Caco-2 (cell line): ENCODE measurements at regions not wholly inside any gene's neighbourhood (a gene's known extent, or its start where the extent isn't known, plus 50 kb on each side); places are given as distances from the start of the nearest gene placed in this dataset.

ENCODE experiments used
- BruUV-seq: library from RNA; stranded (reverse); fragments of 400-500 nt; replicated peaks from 2 replicates; lab custom pipeline; 2021; lab: Mats Ljungman, UMichigan
- CTCF ChIA-PET: fragments of 300-600 bp; sonication (Branson Sonifier 250); formaldehyde crosslinking; loops from one replicate; lab custom pipeline; 2022; ENCODE audit warnings: antibody characterized with exemption; lab: Charles Lee
- POLR2A ChIA-PET: fragments of 300-600 bp; sonication (Branson Sonifier 250); formaldehyde crosslinking; loops from one replicate; lab custom pipeline; 2022; ENCODE audit warnings: antibody characterized with exemption; lab: Charles Lee
- DNase-seq, 2 experiments: peaks; one replicate each; pipeline versions ENCODE4 v3.0.0 to v3.0.0-alpha.2; 2020 to 2022
- H3K27me3 ChIP-seq: replicated peaks from 2 replicates; pipeline ENCODE4 v1.6.0; 2011; ENCODE audit warnings: low read length; ENCODE audit not compliant: control insufficient read depth, insufficient read depth
- H3K36me3 ChIP-seq: 2 replicates; pipeline ENCODE4 v1.5.1; 2011; ENCODE audit warnings: low read length; ENCODE audit not compliant: control insufficient read depth, insufficient read depth
- H3K4me1 ChIP-seq: fragments of 250-450 bp; sonication (Bioruptor Pico); 2 replicates; pipeline ENCODE4 v1.5.1; 2020; ENCODE audit warnings: mild to moderate bottlenecking
- H3K4me3 ChIP-seq: 2 replicates; pipeline ENCODE4 v1.5.1; 2011; ENCODE audit warnings: low read depth, mild to moderate bottlenecking, control low read depth, low read length
- H3K9me3 ChIP-seq: fragments of 250-450 bp; sonication (Bioruptor Pico); 2 replicates; pipeline ENCODE4 v1.5.1; 2020; ENCODE audit warnings: mild to moderate bottlenecking, moderate library complexity
- H3K27ac Mint-ChIP-seq: one replicate; pipeline ENCODE4 v1.8.0; 2022; ENCODE audit warnings: mixed read lengths; ENCODE audit not compliant: unreplicated experiment
- H3K27me3 Mint-ChIP-seq: one replicate; pipeline ENCODE4 v1.8.0; 2022; ENCODE audit warnings: mixed read lengths; ENCODE audit not compliant: insufficient read depth, unreplicated experiment
- H3K36me3 Mint-ChIP-seq: one replicate; pipeline ENCODE4 v1.8.0; 2022; ENCODE audit warnings: mild to moderate bottlenecking, mixed read lengths; ENCODE audit not compliant: insufficient read depth, unreplicated experiment
- H3K4me1 Mint-ChIP-seq: one replicate; pipeline ENCODE4 v1.8.0; 2022; ENCODE audit warnings: low read depth, mixed read lengths; ENCODE audit not compliant: unreplicated experiment
- H3K4me3 Mint-ChIP-seq: one replicate; pipeline ENCODE4 v1.8.0; 2022; ENCODE audit warnings: mild to moderate bottlenecking, moderate library complexity, mixed read lengths; ENCODE audit not compliant: unreplicated experiment
- H3K9me3 Mint-ChIP-seq: one replicate; pipeline ENCODE4 v1.8.0; 2022; ENCODE audit warnings: mixed read lengths; ENCODE audit not compliant: unreplicated experiment
- intact Hi-C: fragments of 100-400 bp; cut with micrococcal nuclease; formaldehyde crosslinking; loops from one replicate; pipeline ENCODE4 v1.10.0; 2022; ENCODE audit not compliant: unreplicated experiment
- TF ChIP-seq, protein P1 (sequence below), 2 experiments: fragments of 200-600 bp in 1 of 2; IDR thresholded peaks; 1 replicate in 1 of 2; 2 replicates in 1 of 2; pipeline versions ENCODE4 v1.5.1 to v1.8.0; 2011 to 2022; ENCODE audit warnings: antibody characterized with exemption in 1 of 2, control low read depth in 1 of 2, inconsistent platforms in 1 of 2, low read depth in 1 of 2, low read length in 1 of 2, mild to moderate bottlenecking in 1 of 2, moderate library complexity in 1 of 2; ENCODE audit not compliant: insufficient read depth in 1 of 2, severe bottlenecking in 1 of 2, unreplicated experiment in 1 of 2

DNA sequence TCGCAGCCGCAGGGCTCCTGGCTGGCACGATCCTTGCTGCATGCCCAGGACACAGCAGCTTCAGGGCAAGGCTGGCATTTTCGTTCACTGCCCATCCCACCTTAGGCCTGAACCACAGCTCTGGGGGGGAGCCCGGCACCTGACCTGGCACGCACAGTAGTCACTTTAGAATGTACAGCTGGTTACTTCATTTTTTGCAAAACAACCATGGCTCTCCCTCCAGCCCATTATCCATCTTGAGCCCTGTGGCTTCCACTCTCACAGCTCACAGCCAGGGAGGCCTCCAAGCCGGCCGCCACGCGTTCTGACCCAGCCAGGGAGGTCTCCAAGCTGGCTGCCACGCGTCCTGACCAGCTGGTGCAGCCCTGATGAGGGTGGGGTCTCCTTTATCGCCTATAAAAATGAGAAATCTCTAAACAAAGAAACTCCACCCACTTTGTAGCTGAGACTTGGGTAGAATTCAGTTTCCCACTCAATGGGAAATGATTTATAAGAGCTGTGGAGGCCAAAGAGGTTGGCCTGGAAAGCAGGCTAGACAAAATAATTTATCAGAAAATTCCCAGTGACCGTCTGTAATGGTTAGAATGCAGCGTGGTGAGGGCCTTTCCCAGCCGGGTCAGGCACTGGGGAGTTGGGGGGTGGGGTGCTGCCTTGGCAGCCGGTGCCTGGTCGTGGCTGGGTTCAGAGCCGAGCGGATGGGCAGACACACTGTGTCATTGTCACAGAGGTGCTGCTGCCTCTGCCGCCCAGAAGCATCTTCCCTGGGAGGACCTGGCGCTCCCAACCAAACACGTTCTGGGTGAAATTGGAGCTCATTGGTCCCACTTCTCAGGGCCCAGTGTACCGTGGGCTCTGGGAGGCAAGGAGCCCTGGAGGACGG lies 54.6 kb upstream of the ACTRT2 start:
- Histone ChIP-seq H3K4me1 (no peaks in the 10 kb centered on the region), H3K36me3 (no peaks in the 10 kb centered on the region), H3K4me3 (no peak overlapping the region), H3K9me3 (no peaks in the 10 kb centered on the region), H3K27me3 (no peaks in the 10 kb centered on the region)
- BruUV-seq: no TSS peak
- no peaks in the 10 kb centered on the region for H3K27me3 Mint-ChIP-seq
- no peak for DNase-seq
- H3K4me3 Mint-ChIP-seq: no peak overlapping the region
- TF ChIP-seq, protein P1, sequence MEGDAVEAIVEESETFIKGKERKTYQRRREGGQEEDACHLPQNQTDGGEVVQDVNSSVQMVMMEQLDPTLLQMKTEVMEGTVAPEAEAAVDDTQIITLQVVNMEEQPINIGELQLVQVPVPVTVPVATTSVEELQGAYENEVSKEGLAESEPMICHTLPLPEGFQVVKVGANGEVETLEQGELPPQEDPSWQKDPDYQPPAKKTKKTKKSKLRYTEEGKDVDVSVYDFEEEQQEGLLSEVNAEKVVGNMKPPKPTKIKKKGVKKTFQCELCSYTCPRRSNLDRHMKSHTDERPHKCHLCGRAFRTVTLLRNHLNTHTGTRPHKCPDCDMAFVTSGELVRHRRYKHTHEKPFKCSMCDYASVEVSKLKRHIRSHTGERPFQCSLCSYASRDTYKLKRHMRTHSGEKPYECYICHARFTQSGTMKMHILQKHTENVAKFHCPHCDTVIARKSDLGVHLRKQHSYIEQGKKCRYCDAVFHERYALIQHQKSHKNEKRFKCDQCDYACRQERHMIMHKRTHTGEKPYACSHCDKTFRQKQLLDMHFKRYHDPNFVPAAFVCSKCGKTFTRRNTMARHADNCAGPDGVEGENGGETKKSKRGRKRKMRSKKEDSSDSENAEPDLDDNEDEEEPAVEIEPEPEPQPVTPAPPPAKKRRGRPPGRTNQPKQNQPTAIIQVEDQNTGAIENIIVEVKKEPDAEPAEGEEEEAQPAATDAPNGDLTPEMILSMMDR (IDR thresholded peaks at IDR 0.05; ENCODE audit: insufficient read depth in 1 of 2, low read depth in 1 of 2, low read length in 1 of 2, severe bottlenecking in 1 of 2, unreplicated experiment in 1 of 2): no peak
- ChIA-PET POLR2A (no interaction called here), CTCF (interaction anchor here (0.6 kb wide), 1 partner anchor 465 kb away, joined by 4 read pairs; no protein-coding TSS in a partner anchor)
- H3K27ac Mint-ChIP-seq: no peak overlapping the region
- no peaks in the 10 kb centered on the region for H3K4me1 Mint-ChIP-seq
- no peaks in the 10 kb centered on the region for H3K9me3 Mint-ChIP-seq
- intact Hi-C loops: no loop called here
- H3K36me3 Mint-ChIP-seq: no peaks in the 10 kb centered on the region

GRCh38 chr1:2967329-2967725 lies 53.9 kb upstream of the ACTRT2 start:
- POLR2A ChIA-PET: no interaction called here
- Histone ChIP-seq H3K27me3 (no peaks in the 10 kb centered on the region), H3K9me3 (no peaks in the 10 kb centered on the region), H3K36me3 (no peaks in the 10 kb centered on the region), H3K4me1 (no peaks in the 10 kb centered on the region), H3K4me3 (no peak overlapping the region)
- TF ChIP-seq, protein P1 (IDR thresholded peaks at IDR 0.05; ENCODE audit: insufficient read depth in 1 of 2, low read depth in 1 of 2, low read length in 1 of 2, severe bottlenecking in 1 of 2, unreplicated experiment in 1 of 2): no peak
- no TSS peak for BruUV-seq
- no peaks in the 10 kb centered on the region for H3K9me3 Mint-ChIP-seq
- H3K4me3 Mint-ChIP-seq: no peak overlapping the region
- no peaks in the 10 kb centered on the region for H3K4me1 Mint-ChIP-seq
- no peaks in the 10 kb centered on the region for H3K36me3 Mint-ChIP-seq
- CTCF ChIA-PET: interaction anchor here (0.6 kb wide), 1 partner anchor 464 kb away, joined by 4 read pairs; no protein-coding TSS in a partner anchor
- intact Hi-C loops: no loop called here
- H3K27ac Mint-ChIP-seq: no peak overlapping the region
- H3K27me3 Mint-ChIP-seq: no peaks in the 10 kb centered on the region
- DNase-seq: no peak

GRCh38 chr1:2967881-2968280 lies 53.4 kb upstream of the ACTRT2 start:
- DNase-seq: no peak
- TF ChIP-seq, protein P1 (IDR thresholded peaks at IDR 0.05; ENCODE audit: insufficient read depth in 1 of 2, low read depth in 1 of 2, low read length in 1 of 2, severe bottlenecking in 1 of 2, unreplicated experiment in 1 of 2): no peak
- no peaks in the 10 kb centered on the region for H3K4me1 ChIP-seq
- POLR2A ChIA-PET: no interaction called here
- H3K4me3 ChIP-seq: no peak overlapping the region
- H3K36me3 Mint-ChIP-seq: no peaks in the 10 kb centered on the region
- H3K9me3 ChIP-seq: no peaks in the 10 kb centered on the region
- no peaks in the 10 kb centered on the region for H3K27me3 ChIP-seq
- H3K36me3 ChIP-seq: no peaks in the 10 kb centered on the region
- no peak overlapping the region for H3K4me3 Mint-ChIP-seq
- no peaks in the 10 kb centered on the region for H3K27me3 Mint-ChIP-seq
- H3K9me3 Mint-ChIP-seq: no peaks in the 10 kb centered on the region
- intact Hi-C loops: no loop called here
- CTCF ChIA-PET: no interaction called here
- H3K27ac Mint-ChIP-seq: no peak overlapping the region
- no peaks in the 10 kb centered on the region for H3K4me1 Mint-ChIP-seq
- BruUV-seq: no TSS peak
